NCI-H187 treated with DMSO at 0.1 percent for 48 hours (cell line): ENCODE measurements at regions not wholly inside any gene's neighbourhood (a gene's known extent, or its start where the extent isn't known, plus 50 kb on each side); places are given as distances from the start of the nearest gene placed in this dataset.

Experiments
- DNase-seq: peaks from one replicate; lab custom pipeline; 2025; lab: John Stamatoyannopoulos, UW

- no peak for DNase-seq
These were observed 210.7 kb upstream of the SLC24A2 start for GRCh38 chr9:19999491-20000057.

- no peak for DNase-seq
These were observed 210.1 kb upstream of the SLC24A2 start for GRCh38 chr9:19998823-19999455.

GRCh38 chr9:19998153-19998552, 209.3 kb upstream of the SLC24A2 start:
- DNase-seq, result no peak

GRCh38 chr9:19995619-19996018, 206.8 kb upstream of the SLC24A2 start:
- DNase-seq, result no peak

- no peak for DNase-seq
These were observed 205.5 kb upstream of the SLC24A2 start for GRCh38 chr9:19994296-19994695.

GRCh38 chr9:19992556-19992955, 203.7 kb upstream of the SLC24A2 start:
- no peak for DNase-seq

- no peak for DNase-seq
These were observed 200.4 kb upstream of the SLC24A2 start for GRCh38 chr9:19989213-19989612.

GRCh38 chr9:19988281-19988680, 199.4 kb upstream of the SLC24A2 start:
- DNase-seq, result no peak

- no peak for DNase-seq
These were observed 196.2 kb upstream of the SLC24A2 start for GRCh38 chr9:19985081-19985480.

- DNase-seq, result no peak
These were observed 187.4 kb upstream of the SLC24A2 start for GRCh38 chr9:19976226-19976625.

GRCh38 chr9:19975499-19975898, 186.7 kb upstream of the SLC24A2 start:
- no peak for DNase-seq

- DNase-seq, result no peak
These were observed 180.9 kb upstream of the SLC24A2 start for GRCh38 chr9:19969721-19970120.

GRCh38 chr9:19967888-19968459, 179.1 kb upstream of the SLC24A2 start:
- DNase-seq, result no peak

GRCh38 chr9:19967216-19967887, 178.5 kb upstream of the SLC24A2 start:
- DNase-seq, result no peak

- DNase-seq, result no peak
These were observed 176.5 kb upstream of the SLC24A2 start for GRCh38 chr9:19965336-19965735.

GRCh38 chr9:19947996-19948395, 159.2 kb upstream of the SLC24A2 start:
- no peak for DNase-seq

- DNase-seq, result no peak
These were observed 157.7 kb upstream of the SLC24A2 start for GRCh38 chr9:19946441-19947109.

- no peak for DNase-seq
These were observed 153.0 kb upstream of the SLC24A2 start for GRCh38 chr9:19941874-19942273.

GRCh38 chr9:19940811-19941535, 152.1 kb upstream of the SLC24A2 start:
- DNase-seq, result no peak

GRCh38 chr9:19939734-19940278, 151.0 kb upstream of the SLC24A2 start:
- DNase-seq, result no peak

GRCh38 chr9:19938990-19939733, 150.3 kb upstream of the SLC24A2 start:
- no peak for DNase-seq
